LNCaP clone FGC (cell line): ENCODE measurements at regions not wholly inside any gene's neighbourhood (a gene's known extent, or its start where the extent isn't known, plus 50 kb on each side); places are given as distances from the start of the nearest gene placed in this dataset.
"Not testable (repeated sequence)": the region's sequence is repeated elsewhere in the genome, so short reads cannot be mapped to it uniquely, and the experiment has no call there.

Source experiments
- DNase-seq: peaks from one replicate; pipeline ENCODE4 v3.0.0-alpha.2; 2011; ENCODE audit warnings: low read depth
- H3K4me3 ChIP-seq: 2 replicates; pipeline ENCODE4 v1.5.1; 2011; ENCODE audit warnings: mild to moderate bottlenecking, low read depth, low read length, control low read depth
- TF ChIP-seq, protein P1 (sequence below): IDR thresholded peaks from 2 replicates; pipeline ENCODE4 v1.5.1; 2012; ENCODE audit warnings: mild to moderate bottlenecking; ENCODE audit not compliant: control insufficient read depth, insufficient read depth; ENCODE audit errors: extremely low read depth

DNA sequence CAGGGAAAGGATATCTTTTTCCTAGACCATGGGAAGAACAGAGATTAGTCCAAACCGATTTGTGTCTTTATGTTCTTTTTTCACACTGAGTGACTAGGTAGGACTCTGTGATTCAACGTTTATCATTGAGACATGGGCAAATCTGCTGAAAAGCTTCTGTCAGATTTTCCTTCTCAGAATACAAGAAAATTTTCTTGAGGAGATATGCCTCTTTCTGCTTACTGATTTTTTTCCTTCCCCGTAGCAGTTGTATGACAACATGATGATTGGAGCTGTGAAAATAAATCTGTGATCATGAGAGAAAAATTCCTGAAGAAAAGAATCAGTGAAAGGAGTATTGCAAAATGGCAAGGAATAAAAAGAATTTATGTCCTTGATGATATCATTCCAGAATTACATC, 130.6 kb upstream of the FAT4 start:
- no peak for DNase-seq
- TF ChIP-seq, protein P1, sequence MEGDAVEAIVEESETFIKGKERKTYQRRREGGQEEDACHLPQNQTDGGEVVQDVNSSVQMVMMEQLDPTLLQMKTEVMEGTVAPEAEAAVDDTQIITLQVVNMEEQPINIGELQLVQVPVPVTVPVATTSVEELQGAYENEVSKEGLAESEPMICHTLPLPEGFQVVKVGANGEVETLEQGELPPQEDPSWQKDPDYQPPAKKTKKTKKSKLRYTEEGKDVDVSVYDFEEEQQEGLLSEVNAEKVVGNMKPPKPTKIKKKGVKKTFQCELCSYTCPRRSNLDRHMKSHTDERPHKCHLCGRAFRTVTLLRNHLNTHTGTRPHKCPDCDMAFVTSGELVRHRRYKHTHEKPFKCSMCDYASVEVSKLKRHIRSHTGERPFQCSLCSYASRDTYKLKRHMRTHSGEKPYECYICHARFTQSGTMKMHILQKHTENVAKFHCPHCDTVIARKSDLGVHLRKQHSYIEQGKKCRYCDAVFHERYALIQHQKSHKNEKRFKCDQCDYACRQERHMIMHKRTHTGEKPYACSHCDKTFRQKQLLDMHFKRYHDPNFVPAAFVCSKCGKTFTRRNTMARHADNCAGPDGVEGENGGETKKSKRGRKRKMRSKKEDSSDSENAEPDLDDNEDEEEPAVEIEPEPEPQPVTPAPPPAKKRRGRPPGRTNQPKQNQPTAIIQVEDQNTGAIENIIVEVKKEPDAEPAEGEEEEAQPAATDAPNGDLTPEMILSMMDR = no peak
- H3K4me3 ChIP-seq = no peak overlapping the region

DNA sequence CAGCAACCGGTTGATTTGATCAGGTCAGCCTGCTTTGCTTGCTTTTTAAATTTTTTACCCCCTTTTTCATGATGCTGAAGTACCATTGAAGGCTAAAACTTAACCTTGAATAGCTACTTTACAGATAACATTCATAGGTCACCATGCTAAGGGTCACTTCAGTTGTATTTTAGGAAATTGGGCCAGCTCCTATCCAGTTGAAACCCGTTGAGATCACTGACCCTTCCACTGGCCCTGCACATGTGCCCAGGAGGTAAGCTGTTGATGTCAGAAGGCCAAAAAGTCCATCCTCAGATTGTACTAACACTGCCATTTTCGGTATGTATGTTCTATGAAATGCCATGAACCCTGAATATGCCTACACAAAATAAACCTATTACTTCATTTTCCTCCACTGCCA, 133.0 kb upstream of the FAT4 start:
- H3K4me3 ChIP-seq = no peak overlapping the region
- no peak for DNase-seq
- TF ChIP-seq, protein P1 = no peak

DNA sequence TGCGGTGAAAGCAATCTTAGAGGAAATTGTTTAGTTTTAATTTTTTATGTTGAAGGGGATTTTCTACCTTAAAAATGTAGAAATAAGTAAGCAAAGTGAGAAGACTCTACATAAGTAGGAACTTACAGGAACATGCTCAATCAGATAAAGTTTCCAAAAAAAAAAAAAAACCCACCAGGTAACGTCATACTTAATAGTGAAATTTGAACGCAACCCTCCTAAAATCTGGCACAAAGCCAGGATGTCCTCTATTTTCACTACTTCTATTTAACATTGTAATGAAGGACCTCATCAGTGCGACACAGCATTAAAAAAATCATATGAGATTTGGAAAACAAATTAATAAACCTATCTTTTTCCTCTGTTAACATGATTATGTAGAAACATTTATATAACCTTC, 135.0 kb upstream of the FAT4 start:
- no peak overlapping the region for H3K4me3 ChIP-seq
- TF ChIP-seq, protein P1 = no peak
- no peak for DNase-seq

DNA sequence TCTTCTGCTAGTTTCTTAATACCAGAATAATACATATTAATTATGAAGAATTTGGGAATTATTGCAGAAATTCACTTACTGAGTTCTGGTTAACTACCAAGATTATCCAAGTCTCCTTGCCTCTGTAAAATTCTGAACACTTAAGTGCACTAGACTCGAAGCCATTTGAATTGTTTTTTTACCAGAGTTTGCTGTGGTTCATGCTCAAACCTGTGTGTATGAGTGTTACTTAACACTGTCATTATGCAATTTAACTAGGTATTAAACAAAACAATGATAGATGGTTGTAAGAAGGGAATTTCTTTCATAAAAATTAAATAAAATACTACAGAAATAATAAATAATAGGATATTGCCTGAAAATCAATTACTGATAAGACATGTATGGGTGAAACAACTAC, 145.6 kb upstream of the FAT4 start:
- H3K4me3 ChIP-seq = no peak overlapping the region
- TF ChIP-seq, protein P1 = no peak
- DNase-seq = no peak

DNA sequence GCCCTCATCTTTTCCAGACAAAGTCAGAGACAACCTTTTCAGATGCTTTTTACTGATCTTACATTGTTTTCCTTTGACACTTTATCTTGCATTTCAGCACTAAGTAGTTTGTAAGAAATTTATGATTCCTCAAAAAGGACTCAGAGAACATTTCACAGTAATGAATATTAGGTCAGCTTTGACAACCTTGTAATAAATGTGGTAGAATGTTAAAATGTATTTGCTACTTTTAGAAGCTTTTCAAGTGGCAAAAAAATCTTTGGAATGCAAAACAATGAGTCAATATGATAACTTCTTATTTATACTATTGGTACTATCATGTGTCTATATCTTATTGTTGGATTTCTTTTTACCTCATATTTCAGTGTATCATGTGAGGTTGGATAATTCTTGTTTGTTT, 146.2 kb upstream of the FAT4 start:
- TF ChIP-seq, protein P1 = no peak
- no peak overlapping the region for H3K4me3 ChIP-seq
- DNase-seq = no peak

DNA sequence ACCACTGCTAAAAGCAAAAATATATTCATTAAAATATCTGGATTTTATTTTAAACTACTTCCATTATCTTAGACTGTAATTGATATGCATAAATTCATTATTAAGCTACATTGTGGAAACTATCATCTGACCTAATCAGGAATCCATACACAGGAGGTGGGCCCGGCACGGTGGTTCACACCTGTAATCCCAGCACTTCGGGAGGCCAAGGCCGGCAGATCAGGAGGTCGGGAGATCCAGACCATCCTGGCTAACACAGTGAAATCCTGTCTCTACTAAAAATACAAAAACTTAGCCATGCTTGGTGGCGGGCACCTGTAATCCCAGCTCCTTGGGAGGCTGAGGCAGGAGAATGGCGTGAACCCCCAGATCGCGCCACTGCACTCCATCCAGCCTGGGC, 148.7 kb upstream of the FAT4 start:
- DNase-seq, H3K4me3 ChIP-seq: not testable (repeated sequence)

DNA sequence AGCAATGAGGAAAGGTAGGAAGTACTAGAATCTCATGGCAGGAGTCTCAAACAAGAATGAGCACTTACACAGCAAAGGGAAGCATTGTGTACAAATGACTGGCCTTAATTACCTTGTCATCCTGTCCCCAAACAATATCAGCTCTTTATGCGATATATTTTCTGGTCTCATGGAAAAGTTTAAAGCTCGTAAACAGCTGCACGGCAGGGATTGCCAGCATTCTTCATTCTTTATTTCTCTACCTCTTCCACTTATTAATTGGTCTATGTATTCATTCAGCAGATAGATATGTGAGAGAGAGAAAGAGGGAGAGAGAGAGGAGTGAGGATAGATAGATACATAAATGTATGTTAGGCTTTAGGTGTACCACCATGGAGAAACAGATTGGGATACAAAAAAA, 155.8 kb upstream of the FAT4 start:
- TF ChIP-seq, protein P1 = no peak

DNA sequence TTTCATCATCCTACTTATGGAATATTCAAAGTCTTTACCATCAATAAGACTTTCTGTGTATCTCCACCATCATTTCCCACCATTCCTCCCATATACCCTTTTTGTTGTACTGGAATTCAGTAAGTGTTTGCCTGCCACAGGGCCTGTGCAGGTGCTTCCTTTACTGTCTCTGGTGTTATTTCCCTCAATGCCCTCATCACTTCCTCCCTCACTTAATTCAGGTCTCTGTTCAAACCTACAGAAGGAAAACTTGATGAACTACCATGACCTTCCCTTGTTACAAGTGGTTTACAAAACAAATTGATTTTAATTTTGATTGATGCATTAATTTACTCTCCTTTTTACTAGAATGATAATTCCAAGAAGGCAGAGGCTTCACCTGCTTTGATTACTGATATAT, 159.5 kb upstream of the FAT4 start:
- no peak for DNase-seq
- TF ChIP-seq, protein P1 = no peak
- H3K4me3 ChIP-seq = no peak overlapping the region

More for the DNA sequence above, 155.8 kb upstream of the FAT4 start:
- no peak for DNase-seq
- no peak overlapping the region for H3K4me3 ChIP-seq
